IgD-negative memory B cell (primary cell): ENCODE measurements at regions not wholly inside any gene's neighbourhood (a gene's known extent, or its start where the extent isn't known, plus 50 kb on each side); places are given as distances from the start of the nearest gene placed in this dataset.

Source experiments
- H3K27ac Mint-ChIP-seq, 3 donors: one replicate each; pipeline ENCODE4 v1.8.0; 2020 to 2022; ENCODE audit warnings: mild to moderate bottlenecking in 3 of 3, mixed read lengths in 3 of 3, moderate library complexity in 1 of 3
- H3K27me3 Mint-ChIP-seq: one replicate; pipeline ENCODE4 v1.8.0; 2021; ENCODE audit warnings: mixed read lengths
- H3K36me3 Mint-ChIP-seq: one replicate; pipeline ENCODE4 v1.8.0; 2020; ENCODE audit warnings: mild to moderate bottlenecking, mixed read lengths
- H3K4me1 Mint-ChIP-seq, 3 donors: one replicate each; pipeline ENCODE4 v1.8.0; 2020 to 2022; ENCODE audit warnings: mixed read lengths in 3 of 3, mild to moderate bottlenecking in 1 of 3
- H3K4me3 Mint-ChIP-seq, 4 donors: one replicate each; pipeline ENCODE4 v1.8.0; 2020 to 2022; ENCODE audit warnings: mild to moderate bottlenecking in 4 of 4, mixed read lengths in 4 of 4, moderate library complexity in 3 of 4
- H3K9me3 Mint-ChIP-seq, 3 donors: one replicate each; pipeline ENCODE4 v1.8.0; 2020 to 2021; ENCODE audit warnings: mixed read lengths in 3 of 3, mild to moderate bottlenecking in 1 of 3

DNA sequence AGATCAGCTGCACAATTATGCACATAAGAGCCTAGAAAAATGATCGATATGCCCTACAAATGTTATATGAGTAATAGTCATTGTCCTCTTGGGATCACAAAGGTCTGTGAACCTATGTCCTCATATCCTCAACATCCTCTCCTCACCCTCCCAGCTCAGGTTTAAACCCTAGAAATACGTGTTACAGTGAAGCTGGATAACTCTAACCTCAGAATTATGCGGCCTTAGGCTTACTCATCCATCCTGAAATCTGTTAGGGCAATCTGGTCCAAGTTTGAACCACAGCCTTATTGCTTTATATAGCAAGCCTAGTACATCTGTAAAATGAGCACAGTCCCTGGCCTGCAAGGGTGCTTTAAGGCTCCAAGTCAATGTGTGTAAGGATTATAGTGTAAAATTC, 84.2 kb upstream of the FRMD4A start:
- no peak overlapping the region for H3K4me3 Mint-ChIP-seq
- H3K9me3 Mint-ChIP-seq = peaks cover 0 to 3% (median 2%) of the 10 kb centered on the region in 3 donors
- H3K27me3 Mint-ChIP-seq = peaks cover 28% of the 10 kb centered on the region
- no peak overlapping the region for H3K27ac Mint-ChIP-seq
- H3K36me3 Mint-ChIP-seq = no peaks in the 10 kb centered on the region
- H3K4me1 Mint-ChIP-seq = peaks cover 4 to 6% (median 5%) of the 10 kb centered on the region in 3 donors

DNA sequence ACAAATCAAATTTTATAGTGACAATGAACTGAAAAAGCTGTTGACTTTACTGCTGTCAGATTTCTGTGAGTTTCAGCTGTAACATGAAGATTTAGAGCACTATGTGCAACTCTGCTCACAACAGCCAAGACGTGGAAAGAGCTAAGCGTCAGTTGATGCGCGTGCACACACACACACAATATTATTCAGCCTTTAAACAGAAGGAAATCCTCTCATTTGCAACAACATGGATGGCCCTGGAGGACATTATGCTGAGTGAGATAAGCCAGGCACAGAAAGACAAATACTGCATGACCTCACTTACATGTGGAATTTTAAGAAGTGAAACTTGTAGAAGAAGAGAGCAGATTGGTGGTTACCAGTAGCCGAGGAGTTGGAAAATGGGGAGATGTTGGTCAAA, 82.8 kb upstream of the FRMD4A start:
- H3K4me1 Mint-ChIP-seq = peaks cover 7 to 12% (median 10%) of the 10 kb centered on the region in 3 donors
- no peak overlapping the region for H3K27ac Mint-ChIP-seq
- H3K9me3 Mint-ChIP-seq = peaks cover 0 to 4% (median 2%) of the 10 kb centered on the region in 3 donors
- H3K4me3 Mint-ChIP-seq = no peak overlapping the region
- H3K36me3 Mint-ChIP-seq = no peaks in the 10 kb centered on the region
- H3K27me3 Mint-ChIP-seq = peaks cover 27% of the 10 kb centered on the region

DNA sequence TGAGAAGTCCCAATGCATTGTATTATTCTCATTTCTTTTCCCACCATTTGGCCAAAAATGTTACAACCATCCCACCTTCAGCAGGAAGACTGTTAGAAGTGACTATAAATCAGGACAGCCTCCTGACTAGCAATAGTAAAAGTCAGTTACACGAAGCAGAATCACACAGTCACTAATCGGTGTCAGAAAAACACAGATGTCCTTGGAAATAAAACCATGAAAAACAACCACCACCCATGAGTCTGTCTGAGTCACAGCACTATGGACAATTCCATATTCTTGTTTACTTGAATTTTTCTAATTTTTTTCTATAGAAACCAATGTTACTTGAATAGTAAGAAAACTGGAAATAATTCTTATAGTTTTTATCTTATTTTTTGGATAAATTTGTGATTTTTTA, 81.9 kb upstream of the FRMD4A start:
- Mint-ChIP-seq H3K27ac (no peak overlapping the region), H3K9me3 (peaks cover 0 to 4% (median 2%) of the 10 kb centered on the region in 3 donors), H3K4me3 (no peak overlapping the region), H3K36me3 (no peaks in the 10 kb centered on the region), H3K27me3 (peaks cover 28% of the 10 kb centered on the region), H3K4me1 (peaks cover 10 to 15% (median 13%) of the 10 kb centered on the region in 3 donors)

DNA sequence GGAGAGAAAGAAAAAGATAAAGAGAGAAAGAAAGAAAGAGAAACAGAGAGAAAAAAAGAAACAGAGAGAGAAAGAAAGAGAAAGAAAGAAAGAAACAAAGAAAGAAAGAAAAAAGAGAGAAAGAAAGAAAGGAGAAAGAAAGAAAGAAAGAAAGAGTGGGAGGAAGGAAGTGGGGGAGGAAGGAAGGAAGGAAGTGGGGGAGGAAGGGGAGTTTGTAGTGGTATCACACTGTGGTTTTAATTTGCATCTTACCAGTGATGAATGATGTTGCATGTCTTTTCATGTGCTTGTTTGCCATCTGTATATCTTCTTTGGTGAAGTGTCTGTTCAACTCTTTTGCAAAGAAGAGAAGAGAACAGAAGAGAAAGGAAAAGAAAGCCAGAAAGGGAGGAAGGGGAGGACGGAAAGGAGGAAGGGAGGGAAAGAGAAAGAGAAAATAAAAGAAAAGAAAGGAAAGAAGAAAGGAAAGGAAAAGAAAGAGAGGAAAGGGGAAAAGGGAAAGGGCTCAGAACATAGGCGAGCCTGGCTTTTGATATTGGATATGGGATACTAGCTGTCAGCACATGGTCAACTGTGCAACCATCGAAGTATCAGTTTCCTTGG, 79.2 kb upstream of the FRMD4A start:
- no peak overlapping the region for H3K27ac Mint-ChIP-seq

DNA sequence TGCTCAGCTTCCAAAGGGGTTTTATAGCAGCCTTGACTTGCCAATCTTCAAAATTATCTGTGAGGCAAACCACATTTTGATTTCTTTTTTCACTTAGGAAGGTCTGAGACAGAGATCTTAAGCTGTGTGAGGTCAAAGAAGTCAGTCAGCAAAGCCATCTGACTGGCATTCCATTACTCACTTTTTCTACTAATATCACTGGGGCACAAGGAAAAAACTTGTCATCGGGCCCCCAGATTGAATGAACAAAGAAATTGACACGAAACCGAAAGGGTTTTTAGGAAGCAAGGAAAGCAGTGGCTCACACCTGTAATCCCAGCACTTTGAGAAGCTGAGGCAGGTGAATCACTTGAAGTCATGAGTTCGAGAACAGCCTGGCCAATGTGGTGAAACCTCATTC, 78.5 kb upstream of the FRMD4A start:
- H3K4me1 Mint-ChIP-seq = peaks cover 10 to 15% (median 13%) of the 10 kb centered on the region in 3 donors
- peaks cover 0 to 6% (median 2%) of the 10 kb centered on the region in 3 donors for H3K9me3 Mint-ChIP-seq
- no peaks in the 10 kb centered on the region for H3K36me3 Mint-ChIP-seq
- H3K27me3 Mint-ChIP-seq = peaks cover 30% of the 10 kb centered on the region
- peak overlapping the region in 1 of 3 donors; percentile 43 for H3K27ac Mint-ChIP-seq
- H3K4me3 Mint-ChIP-seq = no peak overlapping the region

More for the DNA sequence above, 79.2 kb upstream of the FRMD4A start:
- peaks cover 30% of the 10 kb centered on the region for H3K27me3 Mint-ChIP-seq
- no peaks in the 10 kb centered on the region for H3K36me3 Mint-ChIP-seq
- peaks cover 10 to 15% (median 13%) of the 10 kb centered on the region in 3 donors for H3K4me1 Mint-ChIP-seq
- peaks cover 0 to 4% (median 2%) of the 10 kb centered on the region in 3 donors for H3K9me3 Mint-ChIP-seq
- H3K4me3 Mint-ChIP-seq = peak overlapping the region in 2 of 4 donors; percentile 33 to 48

DNA sequence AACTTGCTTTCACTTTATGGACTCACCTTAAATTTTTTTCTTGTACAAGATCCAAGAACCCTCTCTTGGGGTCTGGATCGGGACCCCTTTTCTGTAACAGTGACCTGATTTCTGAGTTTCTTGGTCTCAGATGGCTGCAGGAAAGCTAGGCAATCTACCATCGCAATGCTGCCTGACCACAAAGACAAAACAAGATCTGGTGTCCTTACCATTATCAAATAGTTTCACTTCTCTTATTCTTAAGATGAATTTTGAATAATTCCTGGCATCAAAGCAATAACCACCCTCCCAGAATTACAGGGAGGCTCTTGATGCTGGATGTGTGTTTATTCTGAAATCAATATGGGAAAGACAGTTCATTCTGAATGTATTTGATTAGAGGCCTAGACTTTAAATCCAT, 77.4 kb upstream of the FRMD4A start:
- no peak overlapping the region for H3K4me3 Mint-ChIP-seq
- peaks cover 24% of the 10 kb centered on the region for H3K27me3 Mint-ChIP-seq
- H3K36me3 Mint-ChIP-seq = no peaks in the 10 kb centered on the region
- peaks cover 10 to 15% (median 13%) of the 10 kb centered on the region in 3 donors for H3K4me1 Mint-ChIP-seq
- H3K27ac Mint-ChIP-seq = no peak overlapping the region
- peaks cover 0 to 6% (median 2%) of the 10 kb centered on the region in 3 donors for H3K9me3 Mint-ChIP-seq

DNA sequence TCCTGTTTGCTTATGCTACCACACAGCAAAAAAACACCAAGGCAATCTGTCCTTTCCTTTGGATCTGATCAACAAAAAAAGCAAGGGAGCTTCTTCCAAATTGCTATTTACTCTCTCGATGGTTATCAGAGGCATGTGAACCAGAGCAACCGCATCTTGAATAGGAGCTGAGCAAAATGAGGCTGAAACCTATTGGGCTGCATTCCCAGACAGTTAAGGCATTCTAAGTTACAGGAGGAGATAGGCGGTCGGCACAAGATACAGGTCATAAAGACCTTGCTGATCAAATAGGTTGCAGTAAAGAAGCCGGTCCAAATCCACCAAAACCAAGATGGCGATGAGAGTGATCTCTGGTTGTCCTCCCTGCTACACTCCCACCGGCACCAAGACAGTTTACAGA, 76.8 kb upstream of the FRMD4A start:
- Mint-ChIP-seq H3K36me3 (no peaks in the 10 kb centered on the region), H3K9me3 (peaks cover 0 to 6% (median 2%) of the 10 kb centered on the region in 3 donors), H3K27me3 (peaks cover 24% of the 10 kb centered on the region), H3K4me1 (peaks cover 10 to 15% (median 13%) of the 10 kb centered on the region in 3 donors), H3K4me3 (no peak overlapping the region), H3K27ac (no peak overlapping the region)

DNA sequence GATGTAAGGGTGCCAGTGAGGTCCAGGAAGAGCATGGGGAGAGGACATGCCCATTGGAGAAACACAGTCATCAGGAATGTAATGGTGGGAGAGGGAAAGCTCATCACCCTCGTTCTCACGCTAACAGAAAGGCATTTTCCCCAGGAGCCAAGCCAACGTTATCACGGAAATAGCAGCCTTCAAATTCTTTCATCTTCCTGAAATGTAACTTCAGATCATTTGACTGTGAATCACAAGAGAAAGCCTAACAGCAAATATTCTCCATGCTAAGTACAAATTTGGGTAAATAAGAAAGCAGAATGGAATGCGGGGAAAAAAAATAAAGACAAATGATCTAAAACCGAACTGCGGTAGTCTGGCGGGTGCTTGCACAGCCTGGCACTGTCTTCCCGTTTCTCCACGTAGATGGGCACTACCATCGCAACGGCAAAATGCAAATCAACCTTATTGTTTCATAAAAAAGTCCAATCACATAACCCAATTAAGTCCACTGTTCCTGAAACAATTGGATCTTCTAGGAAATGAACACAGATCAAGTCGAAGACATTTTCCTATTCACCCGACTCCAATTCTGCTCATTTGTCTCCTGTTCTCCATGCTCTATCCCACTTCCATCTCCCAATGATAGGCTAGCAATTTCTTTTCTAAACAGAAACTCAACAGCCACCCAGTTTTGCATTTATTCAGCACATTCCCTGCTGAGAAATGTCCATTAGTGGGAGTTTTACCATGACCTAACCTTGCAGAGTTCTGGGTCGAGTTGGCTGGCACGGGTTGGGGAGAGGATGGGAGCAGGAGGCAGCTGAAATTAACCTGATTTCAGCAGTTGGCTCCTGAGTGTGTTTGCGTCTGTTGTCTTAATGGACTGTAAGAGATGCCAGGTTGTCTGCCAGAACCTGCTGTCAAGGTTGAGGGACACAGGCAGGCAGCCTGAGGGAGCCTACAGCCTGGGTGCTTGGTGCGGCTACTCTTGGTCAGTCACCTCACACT, 74.6 kb upstream of the FRMD4A start:
- Mint-ChIP-seq H3K4me3 (no peak overlapping the region), H3K27me3 (peaks cover 29% of the 10 kb centered on the region), H3K9me3 (peaks cover 0 to 6% (median 0%) of the 10 kb centered on the region in 3 donors), H3K36me3 (no peaks in the 10 kb centered on the region), H3K4me1 (peaks cover 8 to 13% (median 12%) of the 10 kb centered on the region in 3 donors), H3K27ac (no peak overlapping the region)

DNA sequence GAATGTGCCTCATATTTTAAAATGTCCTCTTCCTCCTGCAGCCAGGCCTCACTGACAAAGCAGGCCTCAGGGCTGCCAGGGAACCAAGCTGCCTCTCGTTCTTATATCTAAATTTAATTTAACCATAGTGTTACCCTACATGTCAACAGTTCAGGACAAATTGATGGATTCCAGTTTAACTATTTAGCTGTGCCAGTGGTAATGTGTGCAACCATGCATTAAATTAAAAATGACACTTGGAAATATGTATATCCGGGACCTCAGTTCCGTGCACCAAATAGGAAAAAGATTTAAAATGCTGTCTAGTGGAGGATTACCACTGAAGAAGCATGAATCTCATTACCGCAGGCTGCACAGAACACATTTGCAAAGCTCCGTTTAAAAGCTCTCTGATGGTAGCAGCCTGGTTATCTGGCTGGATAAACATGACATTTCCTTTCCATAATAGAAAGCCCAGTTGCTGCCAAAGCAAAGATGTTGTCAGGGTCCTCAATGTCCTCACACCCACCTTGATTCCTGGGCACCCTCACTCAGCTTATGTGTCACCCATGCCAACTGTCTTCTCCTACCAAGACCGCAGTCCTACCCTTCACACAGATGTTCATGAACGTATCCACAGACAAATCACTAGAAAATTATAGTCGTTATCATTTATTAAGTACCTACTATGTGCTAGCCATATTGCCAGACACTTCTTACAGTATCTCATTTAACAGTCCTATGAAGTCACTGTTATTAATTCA, 73.3 kb upstream of the FRMD4A start:
- peaks cover 0 to 8% (median 3%) of the 10 kb centered on the region in 3 donors for H3K4me1 Mint-ChIP-seq
- H3K36me3 Mint-ChIP-seq = peaks cover 2% of the 10 kb centered on the region
- H3K27me3 Mint-ChIP-seq = peaks cover 29% of the 10 kb centered on the region
- H3K27ac Mint-ChIP-seq = no peak overlapping the region
- H3K9me3 Mint-ChIP-seq = peaks cover 0 to 2% (median under 1%) of the 10 kb centered on the region in 3 donors
- no peak overlapping the region for H3K4me3 Mint-ChIP-seq

DNA sequence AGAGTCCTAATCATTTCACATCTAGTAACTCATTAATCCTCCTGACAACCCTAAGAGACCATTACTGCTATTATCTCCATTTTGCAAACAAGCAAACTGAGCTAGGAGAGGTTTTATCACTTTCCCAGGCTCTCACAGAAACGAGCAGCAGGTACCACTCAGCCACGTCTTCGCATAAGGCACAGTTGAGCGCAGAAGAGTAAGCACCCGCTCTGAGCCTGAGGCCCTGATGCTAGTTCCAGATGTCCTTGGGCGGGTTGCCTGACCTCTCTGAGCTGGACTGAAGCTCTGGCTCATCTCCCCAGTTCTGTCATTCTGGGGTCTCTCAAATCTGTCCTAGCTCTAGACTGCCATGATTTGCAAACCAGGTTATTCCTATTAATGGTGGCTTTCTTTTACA, 72.6 kb upstream of the FRMD4A start:
- Mint-ChIP-seq H3K27me3 (peaks cover 33% of the 10 kb centered on the region), H3K27ac (no peak overlapping the region), H3K4me3 (no peak overlapping the region), H3K4me1 (peaks cover 0 to 4% (median 3%) of the 10 kb centered on the region in 3 donors), H3K36me3 (peaks cover 2% of the 10 kb centered on the region), H3K9me3 (peaks cover 0 to 2% (median 2%) of the 10 kb centered on the region in 3 donors)

DNA sequence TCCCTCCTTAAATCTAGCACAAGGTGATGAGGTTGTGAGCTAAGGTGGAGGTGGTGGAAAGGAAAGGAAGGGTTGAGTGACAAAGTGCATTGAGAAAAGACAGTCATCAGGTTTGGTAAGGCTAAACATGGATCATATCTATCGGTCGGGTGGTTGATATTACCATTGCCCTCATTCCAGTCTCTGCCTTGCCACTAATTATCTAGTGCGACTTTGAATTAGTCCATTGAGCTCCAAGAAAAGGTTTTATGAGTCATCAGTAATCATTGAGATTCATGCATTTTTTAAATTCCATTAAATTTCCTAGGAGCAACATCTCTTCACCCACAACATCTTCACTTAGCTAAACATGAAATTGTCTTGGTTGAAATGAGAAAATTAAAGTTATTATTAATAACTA, 68.9 kb upstream of the FRMD4A start:
- no peak overlapping the region for H3K4me3 Mint-ChIP-seq
- H3K36me3 Mint-ChIP-seq = peaks cover 2% of the 10 kb centered on the region
- no peak overlapping the region for H3K27ac Mint-ChIP-seq
- H3K27me3 Mint-ChIP-seq = peaks cover 20% of the 10 kb centered on the region
- H3K4me1 Mint-ChIP-seq = no peaks in the 10 kb centered on the region
- peaks cover 0 to 2% (median 0%) of the 10 kb centered on the region in 3 donors for H3K9me3 Mint-ChIP-seq

DNA sequence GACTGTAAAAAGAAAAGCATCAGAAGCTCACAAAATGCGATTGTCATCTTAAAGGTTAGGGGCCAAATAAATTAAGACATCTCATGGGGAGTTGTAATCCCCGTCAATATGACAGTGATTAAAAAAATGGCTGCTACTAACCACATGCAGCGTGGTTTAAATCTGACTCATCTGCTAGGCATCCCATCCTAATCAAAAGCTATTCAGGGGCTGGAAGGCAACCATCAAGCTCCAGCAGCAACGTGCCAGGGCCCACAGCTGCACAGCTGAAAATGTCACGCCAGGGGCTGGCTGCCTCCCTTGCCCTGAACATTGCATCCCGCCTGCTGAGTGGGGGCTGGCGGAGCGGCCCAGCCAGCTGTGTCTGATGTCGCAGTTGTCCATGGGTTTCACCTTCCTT, 66.3 kb upstream of the FRMD4A start:
- Mint-ChIP-seq H3K4me1 (peaks cover 0 to 2% (median 0%) of the 10 kb centered on the region in 3 donors), H3K27me3 (peaks cover 21% of the 10 kb centered on the region), H3K27ac (no peak overlapping the region), H3K4me3 (no peak overlapping the region), H3K9me3 (peaks cover 0 to 2% (median 0%) of the 10 kb centered on the region in 3 donors), H3K36me3 (peaks cover 2% of the 10 kb centered on the region)

DNA sequence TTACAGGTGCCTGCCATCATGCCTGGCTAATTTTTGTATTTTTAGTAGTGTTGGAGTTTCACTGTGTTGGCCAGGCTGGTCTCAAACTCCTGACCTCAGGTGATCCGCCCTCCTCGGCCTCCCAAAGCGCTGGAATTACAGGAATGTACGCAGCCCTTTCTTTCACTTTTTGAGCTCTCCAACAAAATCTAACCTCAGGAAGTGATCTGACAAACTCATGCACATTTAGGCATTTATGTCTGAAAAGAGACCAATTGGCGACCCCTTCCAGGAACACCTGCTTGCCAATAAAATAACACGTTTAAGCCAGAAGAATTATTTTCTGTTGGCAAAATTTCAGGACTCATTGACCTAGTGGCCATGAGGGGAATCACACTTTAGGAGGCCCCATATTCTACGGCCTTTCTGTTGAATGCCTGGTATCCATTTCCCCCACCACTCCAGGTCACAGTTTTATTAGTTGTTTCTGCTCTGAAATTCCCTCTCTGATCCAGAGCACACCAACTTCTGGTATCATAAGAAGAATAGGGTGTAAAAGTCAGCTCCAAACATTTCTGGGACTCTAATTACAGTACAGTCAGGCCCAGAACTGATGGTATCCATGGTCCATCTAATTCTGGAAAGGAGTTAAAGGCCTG, 65.8 kb upstream of the FRMD4A start:
- peaks cover 20% of the 10 kb centered on the region for H3K27me3 Mint-ChIP-seq
- H3K9me3 Mint-ChIP-seq = peaks cover 0 to 2% (median 0%) of the 10 kb centered on the region in 3 donors
- H3K4me1 Mint-ChIP-seq = peaks cover 0 to 2% (median 0%) of the 10 kb centered on the region in 3 donors
- no peak overlapping the region for H3K27ac Mint-ChIP-seq
- H3K36me3 Mint-ChIP-seq = peaks cover 2% of the 10 kb centered on the region
- no peak overlapping the region for H3K4me3 Mint-ChIP-seq

DNA sequence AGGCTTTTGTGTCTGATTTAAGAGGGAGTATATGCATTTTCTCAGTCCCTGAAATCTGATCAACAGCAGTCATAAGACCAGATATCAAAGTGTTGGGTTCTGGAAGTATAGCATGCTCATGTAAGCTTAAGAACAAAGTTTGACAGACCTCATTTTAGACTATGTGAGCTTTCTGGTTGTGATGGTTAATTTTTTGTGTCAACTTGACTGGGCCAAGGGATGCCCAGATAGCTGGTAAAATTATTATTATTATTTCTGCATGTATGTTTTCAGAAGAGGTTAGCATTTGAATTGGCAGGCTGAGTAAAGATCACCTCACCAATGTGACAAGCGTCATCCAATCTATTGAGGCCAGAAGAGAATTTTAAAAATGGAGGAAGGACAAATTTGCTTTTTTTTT, 63.5 kb upstream of the FRMD4A start:
- H3K9me3 Mint-ChIP-seq = peaks cover 0 to 2% (median 0%) of the 10 kb centered on the region in 3 donors
- H3K4me1 Mint-ChIP-seq = peaks cover 0 to 5% (median 4%) of the 10 kb centered on the region in 3 donors
- H3K27ac Mint-ChIP-seq = no peak overlapping the region
- peaks cover 13% of the 10 kb centered on the region for H3K27me3 Mint-ChIP-seq
- H3K36me3 Mint-ChIP-seq = no peaks in the 10 kb centered on the region
- H3K4me3 Mint-ChIP-seq = no peak overlapping the region
